Suppressor macrophage treated with lipopolysaccharide for 1 hour (primary cell): ENCODE measurements at regions not wholly inside any gene's neighbourhood (a gene's known extent, or its start where the extent isn't known, plus 50 kb on each side); places are given as distances from the start of the nearest gene placed in this dataset.
"Not testable (repeated sequence)": the region's sequence is repeated elsewhere in the genome, so short reads cannot be mapped to it uniquely, and the experiment has no call there.

Experiments
- DNase-seq, 3 donors: peaks; one replicate each; pipeline ENCODE4 v3.0.0-alpha.2; 2020 to 2022

- DNase-seq, result no peak
Observed at GRCh38 chr12:22812531-22812930, 187.6 kb downstream of the ETNK1 start.

DNA sequence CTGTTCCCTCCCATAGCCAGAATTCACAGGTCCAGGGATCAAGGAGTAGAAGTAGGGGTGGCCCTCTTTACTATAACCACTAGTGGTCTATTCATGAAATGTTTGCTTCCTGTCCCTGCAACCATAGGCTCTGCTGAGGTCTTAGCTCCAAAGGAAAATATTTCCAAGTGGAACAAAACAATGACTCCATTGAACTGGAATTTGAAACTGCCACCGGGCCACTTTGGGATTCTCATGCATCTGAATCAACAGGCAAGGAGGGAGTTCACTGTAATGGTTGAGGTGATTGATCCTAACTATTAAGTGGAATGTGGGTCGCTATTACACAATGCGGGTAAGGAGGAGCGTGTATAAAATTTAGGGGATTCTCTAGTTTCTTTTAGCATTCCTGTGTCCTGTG lies 197.0 kb downstream of the ETNK1 start:
- DNase-seq, result no peak

GRCh38 chr12:22826026-22826425 lies 201.1 kb downstream of the ETNK1 start:
- DNase-seq, result no peak

DNA sequence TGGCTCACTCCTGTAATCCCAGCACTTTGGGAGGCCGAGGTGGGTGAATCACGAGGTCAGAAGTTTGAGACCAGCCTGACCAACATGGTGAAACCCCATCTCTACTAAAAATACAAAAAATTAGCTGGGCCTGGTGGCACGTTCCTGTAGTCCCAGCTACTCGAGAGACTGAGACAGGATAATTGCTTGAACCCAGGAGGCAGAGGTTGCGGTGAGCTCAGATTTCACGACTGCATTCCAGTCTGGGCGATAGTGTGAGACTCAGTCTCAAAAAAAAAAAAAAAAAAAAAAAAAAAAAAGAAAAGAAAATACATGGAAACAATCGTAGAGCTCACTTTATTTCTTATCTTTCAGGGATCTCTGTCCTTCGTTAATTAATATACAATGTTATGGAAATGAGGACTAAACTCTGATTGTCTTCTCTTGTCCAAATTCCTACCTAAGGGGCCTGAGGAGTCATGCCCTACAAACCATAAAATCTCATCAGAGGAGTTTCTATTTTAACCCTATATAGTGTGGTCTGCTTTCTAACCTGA lies 201.5 kb downstream of the ETNK1 start:
- DNase-seq, result not testable (repeated sequence)

- DNase-seq, result no peak
Observed at GRCh38 chr12:22828066-22828465, 203.1 kb downstream of the ETNK1 start.

GRCh38 chr12:22835431-22835830 lies 210.5 kb downstream of the ETNK1 start:
- DNase-seq, result no peak

GRCh38 chr12:22850185-22850584 lies 225.2 kb downstream of the ETNK1 start:
- DNase-seq, result no peak

DNA sequence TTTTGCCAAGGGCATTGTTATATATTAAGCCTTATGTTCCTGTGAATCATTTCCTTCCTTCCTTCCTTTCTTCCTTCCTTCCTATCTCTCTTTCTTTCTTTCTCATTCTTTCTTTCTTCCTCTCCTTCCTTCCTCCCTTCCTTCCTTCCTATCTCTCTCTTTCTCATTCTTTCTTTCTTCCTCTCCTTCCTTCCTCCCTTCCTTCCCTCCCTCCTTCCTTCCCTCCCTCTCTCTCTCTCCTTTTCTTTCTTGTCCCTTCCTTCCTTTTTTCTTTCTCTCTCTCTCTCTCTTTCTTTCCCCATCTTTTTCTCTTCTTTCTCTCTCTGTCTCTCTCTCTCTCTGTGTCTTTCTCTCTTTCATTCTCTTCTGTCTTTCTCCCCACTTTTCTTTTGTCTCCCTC lies 226.6 kb downstream of the ETNK1 start:
- DNase-seq, result no peak

GRCh38 chr12:22855456-22855855 lies 230.5 kb downstream of the ETNK1 start:
- DNase-seq, result no peak

DNA sequence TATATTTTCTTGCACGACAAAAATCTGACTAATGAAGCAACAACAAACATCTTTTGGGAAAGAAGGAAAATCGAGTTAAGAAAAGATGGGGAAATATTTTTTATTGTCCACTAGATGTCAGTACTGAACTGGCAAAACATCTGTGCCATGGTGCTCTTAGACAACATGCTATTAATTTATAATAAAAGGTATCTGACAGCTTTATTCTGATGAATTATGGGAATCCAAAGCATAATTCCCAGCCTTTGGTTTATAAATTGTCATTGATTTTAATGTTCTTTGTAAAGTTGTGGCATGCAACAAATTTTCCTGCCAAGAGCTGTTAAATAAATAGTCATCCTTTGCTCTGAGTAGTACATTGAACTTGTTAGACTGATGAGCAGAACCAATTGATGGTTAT lies 231.2 kb downstream of the ETNK1 start:
- DNase-seq, result peak; percentile 37 to 53 (median 42)

DNA sequence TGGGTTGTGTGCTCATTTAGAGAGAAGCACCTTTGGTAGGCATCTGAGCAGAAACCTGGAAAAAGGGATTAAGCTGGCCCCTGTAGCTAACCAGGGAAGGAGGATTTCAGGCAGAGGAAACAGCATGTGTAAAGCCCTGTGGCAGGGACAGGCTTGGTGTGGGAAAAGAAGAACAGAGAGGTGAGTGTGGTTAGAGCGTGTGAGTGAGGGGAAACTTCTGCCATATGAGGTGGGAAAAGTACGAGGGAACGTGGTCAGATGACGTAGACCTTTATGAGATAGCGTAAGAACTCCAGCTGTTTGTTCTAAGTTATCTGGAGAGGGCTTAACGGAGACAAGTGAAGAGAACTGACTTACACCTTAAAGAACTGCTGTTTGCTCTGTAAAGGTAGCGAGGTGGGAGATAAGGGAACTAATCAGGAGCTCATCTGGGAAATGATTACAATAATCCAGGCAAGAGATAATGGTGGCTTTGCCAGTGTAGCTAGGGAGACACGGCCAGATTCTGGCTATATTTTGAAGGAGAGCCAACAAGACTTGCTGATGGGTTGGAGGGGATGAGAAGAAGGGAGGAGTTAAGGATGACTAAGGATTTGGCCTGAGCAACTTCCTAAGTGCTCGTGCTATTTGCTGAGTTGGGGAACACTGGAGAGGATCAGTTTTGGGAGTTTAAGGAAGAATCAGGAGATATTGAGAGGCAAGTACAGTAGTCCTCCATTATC lies 234.0 kb downstream of the ETNK1 start:
- DNase-seq, result no peak

DNA sequence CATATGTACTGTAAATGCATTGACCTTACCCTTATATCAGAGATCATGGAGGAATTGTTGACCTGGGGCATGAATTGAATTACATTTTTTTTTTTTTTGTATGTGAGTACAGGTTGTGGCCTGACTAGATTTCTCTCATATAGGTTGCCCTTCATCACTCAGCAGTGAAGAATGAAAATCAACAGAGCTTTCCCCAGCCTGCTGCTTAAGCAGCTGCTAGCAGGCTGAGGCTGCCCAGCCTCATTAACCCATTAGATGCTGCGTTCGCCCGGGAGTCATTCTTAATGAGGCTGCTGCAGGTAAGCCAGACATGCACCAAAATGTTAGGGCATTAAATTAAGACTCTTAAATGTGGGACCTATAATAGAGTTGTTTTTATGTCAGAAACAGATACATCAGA lies 236.0 kb downstream of the ETNK1 start:
- DNase-seq, result no peak

- DNase-seq, result no peak
Observed at GRCh38 chr12:22865822-22866221, 240.9 kb downstream of the ETNK1 start.

DNA sequence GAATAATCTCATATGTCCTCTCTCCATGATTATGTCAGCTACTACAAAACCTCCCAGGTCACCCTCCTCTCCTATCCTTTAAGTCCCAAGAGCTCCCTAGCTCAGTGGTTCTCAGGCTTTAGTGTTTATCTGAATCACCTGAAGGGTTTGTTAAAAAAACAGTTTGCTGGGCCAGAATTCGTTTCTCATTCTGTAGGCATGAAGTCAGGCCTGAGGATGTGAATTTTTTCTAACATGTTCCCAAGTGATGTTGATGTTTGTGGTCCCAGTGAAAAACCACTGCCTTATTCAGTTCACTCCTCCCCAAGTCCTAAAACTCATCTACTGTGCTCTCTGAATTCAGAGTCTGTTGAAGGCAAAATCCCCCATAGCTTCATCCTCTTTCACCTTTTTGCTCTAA lies 241.4 kb downstream of the ETNK1 start:
- no peak for DNase-seq

DNA sequence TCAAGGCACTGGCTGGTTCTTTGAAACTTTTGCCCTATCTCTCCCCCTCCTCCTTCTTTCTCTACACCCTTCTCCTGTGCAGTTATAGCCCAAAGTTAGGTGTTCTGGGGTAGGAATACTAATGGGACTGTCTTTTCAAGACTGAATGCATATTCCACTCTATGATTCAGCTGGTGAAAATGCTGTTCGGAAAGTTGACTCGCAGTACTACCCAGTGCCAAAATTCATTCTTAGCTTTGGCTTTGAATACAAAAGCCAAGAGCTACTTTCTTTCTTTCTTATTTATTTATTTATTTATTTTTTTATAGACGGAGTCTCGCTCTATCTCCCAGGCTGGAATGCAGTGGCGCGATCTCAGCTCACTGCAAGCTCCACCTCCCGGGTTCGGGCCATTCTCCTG lies 249.2 kb downstream of the ETNK1 start:
- DNase-seq, result no peak

DNA sequence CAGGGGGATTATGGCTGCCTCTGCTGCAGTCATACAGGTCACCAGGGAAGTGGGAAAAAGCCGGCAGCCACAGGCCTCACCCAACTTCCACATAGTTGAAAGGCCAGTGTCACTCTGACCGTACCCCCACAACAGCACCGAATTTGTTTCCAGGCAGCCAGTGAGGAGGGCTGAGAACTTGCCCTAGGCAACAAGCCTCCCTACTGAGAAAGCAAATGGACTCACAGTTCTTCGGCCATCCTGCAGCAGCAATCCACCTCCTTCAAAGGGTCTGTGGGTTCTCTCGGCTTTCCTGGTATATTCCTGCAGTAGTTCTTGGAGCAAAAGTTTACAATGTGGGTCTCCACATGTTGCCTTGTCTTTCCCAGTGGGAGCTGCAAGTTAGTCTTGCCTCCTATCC lies 251.3 kb downstream of the ETNK1 start:
- DNase-seq, result no peak

DNA sequence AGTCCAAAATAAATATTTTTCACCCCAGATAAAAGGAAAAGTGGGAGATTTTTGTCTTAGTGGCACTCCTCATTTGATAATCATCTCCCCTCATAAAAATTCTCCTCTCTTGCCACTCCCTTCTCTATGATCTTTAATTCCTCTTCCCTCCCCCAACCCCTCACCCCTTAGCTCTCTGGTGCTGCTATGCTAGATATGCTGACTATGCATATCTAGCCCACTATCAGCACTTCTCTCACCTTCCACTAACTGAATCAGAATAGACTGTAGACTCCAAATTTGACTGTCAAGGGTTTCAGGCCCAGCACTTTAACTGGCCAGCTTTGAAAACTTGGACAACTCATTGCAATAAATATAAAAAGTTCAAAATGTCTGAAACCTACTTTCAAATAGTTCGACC lies 254.2 kb downstream of the ETNK1 start:
- DNase-seq, result no peak

DNA sequence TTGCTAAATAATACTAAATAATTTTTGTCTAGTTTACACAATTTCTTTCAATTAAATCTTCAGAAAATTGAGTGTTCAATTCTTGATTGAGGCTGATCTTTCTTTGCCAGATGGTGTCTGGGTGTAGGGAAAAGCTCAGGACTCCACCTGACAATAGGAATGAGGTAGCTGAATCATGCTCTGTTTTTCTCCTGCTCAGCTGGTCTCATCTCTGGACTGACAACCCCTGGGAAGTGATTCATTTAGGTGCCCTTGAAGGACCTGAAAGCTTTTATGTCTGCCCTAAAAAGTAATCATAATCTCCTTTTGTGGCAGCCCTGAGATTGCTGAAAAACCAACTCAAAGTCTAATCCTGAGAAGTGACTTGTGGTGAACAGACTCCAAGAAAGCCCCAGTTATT lies 255.4 kb downstream of the ETNK1 start:
- no peak for DNase-seq

- no peak for DNase-seq
Observed at GRCh38 chr12:22880807-22881206, 255.8 kb downstream of the ETNK1 start.

DNA sequence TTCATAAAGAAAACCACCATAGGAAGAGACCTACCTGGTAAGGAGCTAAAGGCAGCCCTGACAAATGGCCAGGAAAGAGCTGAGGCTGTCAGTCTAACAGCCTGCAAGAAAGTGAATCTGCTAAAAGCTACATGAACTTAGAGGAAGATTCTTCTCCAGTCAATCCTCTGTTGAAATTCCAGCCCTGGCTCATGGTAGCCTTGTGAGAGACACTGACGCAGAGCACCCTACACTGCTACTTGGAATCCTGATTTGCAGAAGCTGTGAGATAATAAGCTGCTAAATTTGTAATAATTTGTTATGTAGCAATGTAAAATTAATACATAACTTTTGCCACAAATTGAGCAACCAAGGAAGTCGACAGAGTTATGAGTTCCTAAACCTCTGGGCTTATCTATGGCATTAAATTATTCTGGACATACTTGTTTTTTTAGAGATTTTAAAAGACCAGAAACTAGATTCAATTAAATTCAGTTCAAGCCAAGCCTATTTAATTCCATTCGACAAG lies 257.0 kb downstream of the ETNK1 start:
- peak in 2 of 3 donors; percentile 10 to 32 for DNase-seq

DNA sequence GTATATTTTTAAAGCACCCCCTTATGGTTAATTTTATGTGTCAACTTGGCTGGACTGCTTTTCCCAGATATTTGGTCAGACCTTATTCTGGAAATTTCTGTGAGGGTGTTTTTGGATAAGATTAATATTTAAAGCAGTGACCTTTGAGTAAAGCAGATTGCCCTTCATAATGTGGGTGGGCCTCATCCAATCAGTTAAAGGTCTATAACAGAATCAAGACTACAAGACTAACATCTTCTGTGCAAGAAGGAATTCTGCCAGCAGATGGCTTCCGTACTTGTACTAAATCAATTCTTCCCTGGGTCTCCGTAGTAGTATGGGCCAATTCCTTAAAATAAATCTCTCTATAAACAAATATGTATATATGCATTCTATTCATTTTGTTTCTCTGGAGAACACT lies 257.6 kb downstream of the ETNK1 start:
- no peak for DNase-seq

DNA sequence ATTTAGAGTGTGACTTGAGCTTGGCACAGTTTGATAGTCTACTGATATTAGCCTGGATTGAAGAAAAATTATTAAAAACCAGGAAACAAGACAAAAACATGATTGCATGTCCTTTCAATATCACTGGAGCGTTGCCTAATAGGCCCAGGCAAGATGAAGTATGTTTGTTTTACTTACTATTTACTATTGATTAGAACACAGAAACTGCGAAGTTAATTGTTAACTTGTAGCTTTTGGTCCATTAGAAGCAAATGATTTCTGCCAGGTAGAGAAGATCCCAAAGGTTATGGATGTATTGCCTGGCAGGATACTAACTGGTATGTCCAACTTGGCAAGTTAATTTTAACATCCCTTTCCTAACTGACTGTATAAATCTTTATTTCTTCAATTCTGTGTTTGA lies 268.9 kb downstream of the ETNK1 start:
- DNase-seq, result no peak

DNA sequence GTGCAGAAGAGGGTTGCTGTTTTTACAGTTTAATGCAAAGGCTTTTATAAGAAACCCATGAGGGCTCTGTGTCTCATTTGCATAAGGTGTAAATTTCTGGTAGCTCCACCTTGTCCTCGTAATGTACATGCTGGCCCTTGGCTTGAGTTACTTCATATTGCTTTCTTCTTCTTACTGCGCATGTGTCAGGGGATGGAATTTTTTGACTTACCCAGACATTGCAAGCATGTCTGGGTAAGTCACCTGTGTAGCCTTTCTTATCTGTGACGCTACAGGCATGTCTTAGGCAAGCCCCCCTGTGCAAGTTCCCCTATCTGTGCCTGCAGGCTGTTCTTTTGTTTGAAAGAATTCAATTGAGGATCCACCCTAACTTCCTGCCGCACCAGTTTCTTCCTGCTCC lies 274.2 kb downstream of the ETNK1 start:
- DNase-seq, result no peak

GRCh38 chr12:22900401-22900800 lies 275.4 kb downstream of the ETNK1 start:
- no peak for DNase-seq

DNA sequence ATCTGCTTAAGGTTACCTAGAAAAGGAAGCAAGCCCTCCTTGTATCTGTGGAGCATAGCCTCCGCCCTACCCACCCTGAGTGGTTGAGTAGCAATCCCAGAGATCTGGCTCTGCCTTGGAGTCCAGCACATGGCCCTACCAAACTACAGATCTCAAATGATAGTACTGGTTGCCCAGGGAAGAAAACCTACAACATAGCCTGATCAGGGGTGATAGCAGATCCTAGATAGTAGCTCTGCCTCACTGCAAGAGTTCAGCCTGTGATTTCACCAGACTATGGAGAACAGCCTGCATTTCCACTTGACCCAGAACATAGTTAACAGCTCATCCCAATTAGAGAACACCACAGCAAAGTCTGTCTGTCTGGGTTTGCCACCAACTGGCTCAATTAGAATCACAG lies 279.5 kb downstream of the ETNK1 start:
- no peak for DNase-seq
